ENCODE measurements at regions not wholly inside any gene's neighbourhood (a gene's known extent, or its start where the extent isn't known, plus 50 kb on each side); places are given as distances from the start of the nearest gene placed in this dataset.

GRCh38 chr5:82362636-82363035 is 84.5 kb upstream of the RPS23 start:
- ChIA-PET POLR2A (interaction anchor here (0.6 kb wide), 1 partner anchor 17 kb away, joined by 6 read pairs; no protein-coding TSS in a partner anchor), CTCF (no interaction called here)
- no peak overlapping the region for H3K4me3 Mint-ChIP-seq
- H3K9me3 Mint-ChIP-seq: peaks cover 4% of the 10 kb centered on the region; the same call in 1 of the 2 replicates
- no peak overlapping the region for H3K27ac Mint-ChIP-seq
- ATAC-seq (no peak), DNase-seq (ENCODE audit: low spot score) (no peak)
- H3K4me1 Mint-ChIP-seq: peaks cover 3% of the 10 kb centered on the region; the same call in 1 of the 2 replicates
- no peaks in the 10 kb centered on the region; the same call in 1 of the 2 replicates for H3K27me3 Mint-ChIP-seq (ENCODE audit: low read depth)
- H3K36me3 Mint-ChIP-seq: no peaks in the 10 kb centered on the region
- TF ChIP-seq KAT7 (CRISPR knock-in tag; IDR thresholded peaks at IDR 0.05; ENCODE audit: borderline replicate concordance) (no peak), HMGA2 (CRISPR knock-in tag; IDR thresholded peaks at IDR 0.05) (no peak), PRDM15 (CRISPR knock-in tag; IDR thresholded peaks at IDR 0.05) (no peak), RORB (CRISPR knock-in tag; IDR thresholded peaks at IDR 0.05) (no peak), FOXK1 (CRISPR knock-in tag; IDR thresholded peaks at IDR 0.05) (no peak), USF1 (CRISPR knock-in tag; IDR thresholded peaks at IDR 0.05) (no peak), ATF1 (CRISPR knock-in tag; IDR thresholded peaks at IDR 0.05) (no peak), CDX4 (CRISPR knock-in tag; IDR thresholded peaks at IDR 0.05; ENCODE audit: borderline replicate concordance) (no peak), NR3C1 (CRISPR knock-in tag; conservative IDR thresholded peaks at IDR 0.05; ENCODE audit: low read depth) (no peak), CBFB (CRISPR knock-in tag; IDR thresholded peaks at IDR 0.05; ENCODE audit: low read depth) (no peak), NR2C2 (CRISPR knock-in tag; IDR thresholded peaks at IDR 0.05) (no peak), EMX1 (CRISPR knock-in tag; IDR thresholded peaks at IDR 0.05) (no peak), ZNF512 (CRISPR knock-in tag; IDR thresholded peaks at IDR 0.05; ENCODE audit: borderline replicate concordance) (no peak)

GRCh38 chr5:82360022-82360421 is 81.9 kb upstream of the RPS23 start:
- no peak overlapping the region for H3K4me3 Mint-ChIP-seq
- H3K4me1 Mint-ChIP-seq: peaks cover 12% of the 10 kb centered on the region
- no peaks in the 10 kb centered on the region for H3K9me3 Mint-ChIP-seq
- ChIA-PET CTCF (no interaction called here), POLR2A (interaction anchor here (0.5 kb wide), 1 partner anchor 701 kb away, joined by 3 read pairs; no protein-coding TSS in a partner anchor)
- ATAC-seq: no peak
- H3K36me3 Mint-ChIP-seq: no peaks in the 10 kb centered on the region
- TF ChIP-seq PREB (CRISPR knock-in tag; IDR thresholded peaks at IDR 0.05; ENCODE audit: borderline replicate concordance) (no peak), GTF2I (CRISPR knock-in tag; conservative IDR thresholded peaks at IDR 0.05) (no peak), TCF7 (CRISPR knock-in tag; IDR thresholded peaks at IDR 0.05; ENCODE audit: low read depth) (no peak)
- H3K27ac Mint-ChIP-seq: no peak overlapping the region
- DNase-seq (ENCODE audit: low spot score): no peak
- no peaks in the 10 kb centered on the region; the same call in 1 of the 2 replicates for H3K27me3 Mint-ChIP-seq (ENCODE audit: low read depth)
